Testis (tissue), 2 donors: ENCODE measurements at regions not wholly inside any gene's neighbourhood (a gene's known extent, or its start where the extent isn't known, plus 50 kb on each side); places are given as distances from the start of the nearest gene placed in this dataset.

Source experiments
- CTCF ChIP-seq, 3 experiments: fragments of 450-650 bp in 2 of 3; fragments of 200-600 bp in 1 of 3; sonication (generic) in 1 of 3; IDR thresholded peaks; one replicate each; pipeline ENCODE4 v1.5.1; 2016 to 2019; ENCODE audit warnings: antibody characterized with exemption in 3 of 3, mild to moderate bottlenecking in 2 of 3, moderate library complexity in 1 of 3
- POLR2A ChIP-seq: fragments of 450-650 bp; IDR thresholded peaks from one replicate; pipeline ENCODE4 v1.6.1; 2017; ENCODE audit warnings: antibody characterized with exemption, mild to moderate bottlenecking, moderate library complexity

GRCh38 chr4:144402176-144402575 lies 243.8 kb upstream of the HHIP start:
- TF ChIP-seq CTCF (IDR thresholded peaks at IDR 0.05) (no peak), POLR2A (no peak)
